ENCODE measurements at regions not wholly inside any gene's neighbourhood (a gene's known extent, or its start where the extent isn't known, plus 50 kb on each side); places are given as distances from the start of the nearest gene placed in this dataset.
"Not testable (repeated sequence)": the region's sequence is repeated elsewhere in the genome, so short reads cannot be mapped to it uniquely, and the experiment has no call there.

DNA sequence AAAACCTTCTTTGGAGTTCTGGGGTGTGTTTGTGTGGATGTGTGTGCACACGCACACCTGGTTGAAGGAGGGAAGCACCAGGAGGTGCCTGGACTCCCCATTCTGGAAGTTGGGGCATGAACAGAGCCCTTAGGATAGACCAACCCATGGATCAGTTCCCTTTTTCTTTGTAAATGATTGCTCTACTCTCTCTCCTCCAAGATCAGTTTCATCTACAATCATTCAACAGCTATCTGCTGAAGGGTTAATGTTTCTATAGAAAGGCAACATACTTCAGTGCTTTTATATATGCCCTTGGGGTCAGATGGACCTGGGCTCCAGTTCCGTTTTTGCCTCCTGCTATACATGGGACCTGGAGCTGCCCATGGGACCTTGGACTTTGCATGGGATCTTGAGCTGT, 352.1 kb upstream of the CFAP20DC start:
- no peak for DNase-seq

DNA sequence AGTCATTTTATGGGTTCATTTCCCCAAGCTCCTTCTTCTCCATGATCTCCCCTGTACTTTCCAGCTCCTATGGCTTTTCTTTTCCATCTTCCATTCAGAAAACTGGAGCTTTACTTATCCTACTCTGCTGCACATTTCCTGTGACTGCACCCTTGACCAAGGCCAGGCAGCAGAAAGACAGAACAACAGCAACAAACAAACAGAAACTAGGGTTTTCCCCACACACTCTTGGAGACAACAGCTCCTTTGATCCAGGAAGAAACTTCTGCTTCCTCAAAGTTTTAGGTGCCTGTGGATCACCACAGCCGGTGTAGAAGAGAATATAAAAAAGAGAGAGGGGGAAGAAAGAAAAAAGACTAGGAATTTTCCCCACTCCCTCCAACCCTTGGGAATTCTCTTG, 342.3 kb upstream of the CFAP20DC start:
- no peak for DNase-seq

DNA sequence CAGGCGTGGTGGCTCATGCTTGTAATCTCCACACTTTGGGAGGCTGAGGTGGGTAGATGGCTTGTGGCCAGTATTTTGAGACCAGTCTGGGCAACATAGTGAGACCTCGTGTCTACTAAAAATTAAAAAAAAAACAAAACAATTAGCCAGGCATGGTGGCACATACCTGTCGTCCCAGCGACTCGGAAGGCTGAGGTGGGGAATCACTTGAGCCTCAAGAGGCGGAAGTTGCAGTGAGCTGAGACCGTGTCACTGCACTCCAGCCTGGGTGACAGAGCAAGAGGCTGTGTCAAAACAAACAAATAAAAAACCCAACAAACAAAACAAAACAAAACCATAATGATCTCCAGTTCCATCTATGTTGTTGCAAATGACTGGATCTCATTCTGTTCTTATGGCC, 341.3 kb upstream of the CFAP20DC start:
- no peak for DNase-seq

DNA sequence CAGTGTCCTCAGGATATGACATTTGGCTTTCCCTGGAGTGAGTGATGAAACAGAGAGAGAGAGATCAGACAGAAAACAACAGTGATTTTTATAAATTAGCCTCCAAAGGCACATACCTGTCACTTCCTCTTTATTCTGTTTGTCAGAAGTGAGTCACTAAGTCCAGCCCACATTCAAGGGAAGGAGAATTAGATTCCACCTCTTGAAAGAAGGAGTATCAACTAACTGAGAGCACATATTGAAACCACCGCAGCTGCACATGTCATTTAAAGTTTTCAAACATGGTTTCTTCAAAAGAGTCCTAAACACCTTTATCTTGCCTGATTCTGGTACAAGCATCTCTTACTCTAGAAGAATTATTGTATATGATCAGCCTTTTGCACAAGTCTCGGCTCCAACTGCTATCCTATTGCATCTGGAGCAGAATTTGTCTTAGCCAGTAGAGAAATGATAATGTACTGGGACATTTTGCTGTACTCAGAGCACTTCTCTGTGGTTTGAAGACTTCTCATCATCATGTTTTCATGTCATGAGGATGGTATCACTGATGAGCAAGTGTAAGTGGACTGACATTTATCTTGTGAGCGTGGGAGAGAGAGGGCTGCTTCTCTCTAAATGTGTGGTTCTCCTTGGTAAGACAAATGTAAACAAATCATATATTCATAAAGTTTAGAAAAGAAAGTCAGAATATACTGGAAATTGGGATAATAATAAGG, 338.9 kb upstream of the CFAP20DC start:
- DNase-seq, result no peak

DNA sequence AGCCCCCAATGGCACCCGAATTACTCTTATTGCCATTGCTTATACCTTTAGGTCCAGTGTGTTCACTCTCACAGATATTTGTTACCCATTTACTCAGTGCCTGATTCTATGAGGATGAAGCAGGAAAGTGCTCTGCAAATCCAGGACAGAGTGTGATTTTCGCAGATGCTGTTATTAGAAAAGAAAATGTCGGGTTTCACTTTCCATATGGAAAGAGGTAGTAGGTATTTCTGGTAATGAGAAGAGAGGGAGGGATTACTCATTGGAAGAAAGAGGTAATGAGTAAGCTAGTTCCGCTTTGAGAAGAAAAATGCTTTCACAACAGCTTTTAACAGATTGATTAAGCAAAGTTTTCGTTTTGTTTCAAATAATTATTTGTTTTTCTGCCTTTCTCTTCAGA, 336.3 kb upstream of the CFAP20DC start:
- DNase-seq, result no peak

DNA sequence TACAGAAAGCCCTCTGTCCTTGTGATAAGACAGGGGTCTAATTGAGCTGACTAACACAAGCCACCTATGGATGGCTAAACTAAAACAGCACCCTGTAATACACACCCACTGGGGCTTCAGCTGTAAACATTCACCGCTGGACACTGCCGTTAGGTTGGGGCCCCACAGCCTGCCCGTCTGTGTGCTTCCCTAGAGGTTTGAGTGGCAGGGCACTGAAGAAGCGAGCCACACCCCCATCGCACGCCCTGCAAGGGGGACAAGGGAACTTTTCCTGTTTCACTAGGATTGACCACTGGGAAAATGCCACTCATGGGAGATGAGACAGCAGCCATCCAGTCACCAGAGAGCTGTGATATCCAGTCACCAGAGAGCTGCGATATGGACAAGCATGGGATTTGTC, 335.7 kb upstream of the CFAP20DC start:
- no peak for DNase-seq

DNA sequence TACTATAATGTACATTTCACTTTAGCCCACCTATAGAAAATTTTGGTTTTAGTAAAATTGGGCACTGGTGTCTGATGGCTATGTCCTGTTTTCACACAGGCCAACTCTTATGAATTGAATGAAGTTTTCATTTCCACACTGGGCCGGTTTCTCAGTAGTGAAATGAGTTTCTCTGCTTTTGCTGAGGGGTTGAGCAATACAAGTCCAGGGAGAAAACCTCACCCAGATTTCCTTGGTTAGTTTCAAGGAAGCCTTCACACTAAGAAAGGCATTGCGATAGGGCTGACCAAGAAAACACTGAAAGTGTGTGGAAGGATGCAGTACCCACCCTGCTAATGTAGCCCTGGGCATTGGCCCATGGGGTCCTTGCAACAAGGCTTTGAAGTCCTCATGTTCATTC, 331.5 kb upstream of the CFAP20DC start:
- DNase-seq, result no peak

DNA sequence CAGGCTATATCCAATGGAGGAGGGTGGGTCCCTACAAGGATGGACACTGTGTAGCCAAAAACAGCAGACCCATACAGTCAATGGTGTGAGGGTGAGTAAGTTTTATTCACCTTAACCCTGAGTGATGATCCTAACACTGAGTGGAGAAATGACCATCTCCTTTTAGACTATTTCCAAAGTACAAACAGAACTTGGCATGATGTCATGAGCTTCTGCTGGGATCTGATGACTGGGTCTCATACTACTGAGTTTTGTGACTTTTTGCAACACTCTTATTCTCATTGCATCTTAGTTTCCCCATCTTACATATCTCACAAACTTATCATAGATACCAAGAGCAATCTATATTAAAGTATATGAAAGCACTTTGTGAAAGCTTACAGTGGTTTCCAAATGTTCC, 330.3 kb upstream of the CFAP20DC start:
- no peak for DNase-seq

DNA sequence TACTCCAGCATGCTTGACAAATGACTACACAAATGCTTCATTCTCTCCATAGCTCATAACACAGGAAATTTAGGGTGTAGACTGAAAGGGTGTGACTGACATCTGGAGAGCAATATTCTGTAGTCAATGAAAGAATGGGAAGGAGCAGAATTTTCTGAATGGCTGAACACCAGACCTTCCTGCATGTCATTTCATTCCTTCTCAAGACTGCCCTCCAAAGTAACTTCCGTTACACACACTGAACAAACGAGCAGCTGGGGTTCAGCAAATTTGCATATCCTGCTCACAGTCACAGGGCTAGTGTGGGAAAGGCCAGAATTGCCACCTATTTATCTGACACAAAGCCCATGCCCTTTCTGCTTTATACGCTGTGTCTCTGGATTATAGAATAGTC, 325.0 kb upstream of the CFAP20DC start:
- DNase-seq, result peak; percentile 6

DNA sequence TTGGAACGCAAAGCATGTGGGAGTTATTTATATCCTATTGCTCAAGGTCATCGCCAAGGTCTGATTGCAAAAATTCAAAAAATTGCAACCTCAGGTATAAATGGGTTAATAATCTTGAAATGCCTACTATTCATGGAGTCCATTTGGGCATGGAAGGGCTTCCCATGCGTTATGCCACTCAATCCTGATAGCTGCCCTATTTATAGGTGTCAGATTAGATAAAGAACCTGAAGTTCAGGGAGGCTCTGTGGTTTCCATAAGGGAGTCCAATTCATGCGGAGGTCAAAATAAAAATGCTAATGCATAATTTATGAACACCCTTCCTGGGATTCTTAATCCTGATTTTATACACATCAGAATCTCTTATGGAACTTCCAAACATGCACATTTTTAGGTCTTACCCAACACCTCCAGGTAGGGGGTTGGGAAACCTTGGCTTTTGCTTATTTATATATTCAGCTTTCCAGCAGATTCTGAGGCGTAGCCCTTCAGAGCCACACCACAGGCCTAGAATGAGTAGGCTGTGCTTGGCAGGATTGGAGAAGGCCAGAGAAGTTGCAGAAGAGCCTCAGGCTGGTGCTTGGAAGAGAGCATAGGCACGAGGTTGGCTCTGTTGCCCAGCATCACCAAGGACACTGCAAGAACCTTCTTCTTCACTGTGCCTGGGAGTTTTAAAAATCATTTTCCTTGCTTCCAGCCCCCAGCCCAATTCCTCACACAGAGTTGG, 324.4 kb upstream of the CFAP20DC start:
- DNase-seq, result no peak

DNA sequence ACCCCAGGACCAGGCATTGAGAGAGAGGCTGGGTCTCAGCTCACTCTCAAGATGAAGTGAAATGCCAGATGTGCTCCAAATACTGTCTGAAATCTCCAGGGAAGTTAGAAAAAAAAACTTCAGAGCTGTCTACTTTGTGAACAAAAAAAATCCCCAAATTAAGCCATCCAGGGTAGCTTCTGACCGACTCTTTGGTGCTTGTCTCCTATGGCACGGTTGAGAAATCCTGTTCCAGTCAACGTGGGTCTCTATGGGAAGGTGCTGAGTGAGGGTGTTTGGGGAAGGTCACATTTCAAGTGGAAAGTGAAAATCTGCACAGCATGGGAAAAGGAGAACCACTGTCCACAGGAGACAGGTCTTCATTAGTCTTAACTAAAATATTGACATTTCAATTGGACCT, 322.5 kb upstream of the CFAP20DC start:
- DNase-seq, result no peak

DNA sequence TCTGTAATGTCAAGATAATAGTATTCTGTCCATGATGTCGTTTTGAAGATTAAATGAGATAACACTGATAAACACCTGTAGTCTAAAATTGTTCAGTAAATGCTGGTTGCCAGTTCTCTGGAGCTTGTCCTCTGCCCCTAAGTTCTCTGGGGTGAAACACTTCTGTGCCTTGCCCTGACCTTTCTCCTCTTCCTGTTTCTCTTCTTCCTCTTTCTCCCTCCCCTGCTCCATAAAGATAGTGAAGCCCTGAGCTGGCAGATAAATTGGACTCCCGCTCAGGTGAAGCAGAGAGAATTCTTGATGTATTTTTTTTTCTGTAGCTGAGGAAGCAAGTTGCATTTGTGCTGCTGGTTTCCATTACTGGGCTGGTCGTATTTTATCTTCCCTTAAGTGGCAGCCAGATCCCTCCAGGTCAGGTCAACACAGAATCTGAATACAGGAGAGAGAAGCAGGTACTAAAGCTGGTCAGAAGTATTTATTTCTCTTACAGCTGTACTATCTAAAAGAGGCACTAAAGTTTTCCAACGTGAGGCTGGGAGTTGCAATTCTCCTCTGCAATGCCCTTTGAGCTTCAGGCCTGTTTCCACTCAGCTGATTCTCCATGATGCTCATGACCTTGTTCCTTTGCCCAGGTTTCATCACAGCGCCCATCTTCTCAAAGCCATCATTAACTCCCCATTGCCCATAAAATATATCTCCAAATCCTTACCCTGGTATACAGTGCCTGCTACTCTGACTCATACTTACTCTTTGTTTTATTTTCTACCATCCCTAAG, 319.3 kb upstream of the CFAP20DC start:
- no peak for DNase-seq

DNA sequence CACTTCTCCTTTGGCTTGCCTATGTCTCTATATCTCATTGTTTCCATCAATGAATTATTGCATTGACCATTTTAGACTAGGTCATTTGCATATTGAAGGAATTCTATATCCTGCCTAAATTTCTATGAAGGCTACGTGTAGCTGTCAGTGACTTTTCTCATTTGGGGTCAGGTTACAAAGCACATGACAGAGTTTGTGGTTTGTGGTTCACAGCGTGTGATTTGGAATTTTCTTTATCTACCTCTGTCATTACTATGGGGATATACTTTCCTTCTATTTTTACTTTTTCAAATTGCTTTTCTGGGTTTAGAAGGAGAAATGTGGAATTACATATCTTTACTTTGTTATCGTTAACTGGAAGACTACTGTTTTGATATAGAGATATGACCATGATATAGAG, 317.3 kb upstream of the CFAP20DC start:
- DNase-seq, result no peak

DNA sequence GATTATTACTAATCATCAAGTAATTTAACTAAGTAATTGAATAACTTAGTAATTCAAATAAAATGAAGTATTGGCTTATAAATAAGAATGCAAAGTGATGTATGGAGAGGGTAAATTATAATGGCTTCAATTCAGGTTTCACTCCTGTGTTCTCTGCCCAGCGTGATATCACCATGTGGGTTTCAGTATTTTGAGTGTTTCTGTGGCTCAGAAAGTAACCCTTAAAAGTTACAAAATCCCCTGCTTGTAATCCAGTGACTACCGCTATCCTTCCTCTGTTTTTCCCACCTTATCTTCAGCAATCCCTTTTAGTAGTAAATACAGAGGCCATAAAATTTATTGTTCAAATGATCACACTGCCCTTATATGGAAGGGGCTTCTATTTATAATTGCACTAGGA, 316.4 kb upstream of the CFAP20DC start:
- no peak for DNase-seq

DNA sequence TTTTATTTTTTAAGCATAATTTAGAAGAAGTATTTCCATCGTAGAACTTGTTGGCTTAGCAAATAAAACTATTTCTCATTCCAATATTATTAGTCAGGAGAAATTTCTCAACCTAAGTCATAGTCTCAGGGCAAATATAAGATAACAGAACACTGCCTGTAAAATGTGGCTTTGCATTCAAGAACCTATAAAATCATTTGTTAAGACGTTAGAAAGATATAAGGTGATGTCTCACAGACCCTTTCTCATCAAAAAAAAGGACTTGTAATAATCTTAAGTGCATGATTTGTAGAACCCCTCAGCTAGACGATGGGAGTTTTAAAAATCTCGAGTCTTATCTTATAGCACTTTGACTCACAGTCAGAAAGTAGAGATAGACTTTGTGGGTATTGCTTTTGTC, 314.7 kb upstream of the CFAP20DC start:
- DNase-seq, result no peak

DNA sequence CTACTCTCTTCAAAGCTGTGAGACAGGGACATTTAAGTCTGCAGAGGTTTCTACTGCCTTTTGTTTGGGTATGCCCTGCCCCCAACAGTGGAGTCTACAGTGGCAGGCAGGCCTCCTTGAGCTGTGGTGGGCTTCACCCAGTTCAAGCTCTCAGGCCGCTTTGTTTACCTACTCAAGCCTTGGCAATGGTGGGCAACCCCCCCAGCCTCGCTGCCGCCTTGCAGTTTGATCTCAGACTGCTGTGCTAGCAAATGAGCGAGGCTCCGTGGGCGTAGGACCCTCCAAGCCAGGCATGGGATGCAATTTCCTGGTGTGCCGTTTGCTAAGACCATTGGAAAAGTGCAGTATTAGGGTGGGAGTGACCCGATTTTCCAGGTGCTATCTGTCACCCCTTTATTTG, 310.5 kb upstream of the CFAP20DC start:
- not testable (repeated sequence) for DNase-seq

DNA sequence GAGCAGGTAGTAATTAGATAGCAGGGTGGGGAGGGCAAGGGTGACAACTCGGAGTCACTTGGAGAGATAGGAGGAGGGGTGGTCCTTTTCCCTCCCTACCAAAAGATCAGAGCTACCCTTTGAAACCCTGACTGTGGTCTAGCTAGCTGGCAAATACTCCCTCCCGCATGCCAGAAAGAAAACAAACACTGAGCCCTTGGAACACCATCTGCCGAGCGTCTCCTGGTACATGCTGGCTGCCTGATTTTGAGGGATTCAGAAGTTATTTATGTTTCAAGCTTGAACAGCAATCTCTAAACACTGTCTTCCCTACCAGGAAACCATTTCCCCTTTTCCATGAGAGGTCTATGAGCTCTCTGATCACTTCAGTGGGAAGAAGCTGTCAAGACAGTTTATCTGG, 291.6 kb upstream of the CFAP20DC start:
- no peak for DNase-seq

DNA sequence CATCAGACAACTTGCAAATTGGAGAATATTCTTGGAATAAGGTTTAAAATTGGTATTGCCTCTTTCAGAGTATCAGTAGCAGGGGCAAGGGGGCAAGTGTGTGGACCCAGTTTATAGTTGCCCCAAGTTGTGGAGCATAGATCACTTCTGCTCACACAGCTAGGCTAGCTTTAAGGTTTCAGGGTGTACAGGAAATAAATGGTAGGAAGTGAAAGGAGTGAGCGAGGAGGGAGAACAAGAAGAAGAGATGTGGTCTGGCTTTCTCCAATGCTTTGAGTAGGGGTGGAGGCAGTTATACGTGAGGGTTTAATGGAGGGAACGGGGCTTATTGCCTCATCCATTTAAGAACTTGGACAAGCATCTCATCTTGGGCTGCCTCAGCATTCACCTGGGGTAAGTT, 290.0 kb upstream of the CFAP20DC start:
- DNase-seq, result no peak

DNA sequence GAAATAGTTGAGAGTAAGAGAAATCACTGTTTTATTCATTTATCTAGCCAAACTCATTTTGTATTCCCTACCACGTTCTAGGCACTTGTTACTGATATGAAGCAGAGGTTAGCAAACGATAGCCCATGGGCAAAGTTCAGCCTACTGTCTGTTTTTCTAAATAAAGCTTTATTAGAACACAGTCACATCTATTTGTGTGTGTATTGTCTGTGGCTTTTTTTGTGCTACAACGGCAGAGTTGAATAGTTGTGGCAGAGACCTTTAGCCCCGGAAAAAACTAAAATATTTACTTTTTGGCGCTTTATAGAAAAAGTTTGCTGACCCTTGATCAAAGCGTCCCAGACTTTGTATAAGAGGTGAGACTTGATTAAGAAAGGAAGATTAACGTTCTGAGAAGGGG, 289.1 kb upstream of the CFAP20DC start:
- DNase-seq, result no peak

DNA sequence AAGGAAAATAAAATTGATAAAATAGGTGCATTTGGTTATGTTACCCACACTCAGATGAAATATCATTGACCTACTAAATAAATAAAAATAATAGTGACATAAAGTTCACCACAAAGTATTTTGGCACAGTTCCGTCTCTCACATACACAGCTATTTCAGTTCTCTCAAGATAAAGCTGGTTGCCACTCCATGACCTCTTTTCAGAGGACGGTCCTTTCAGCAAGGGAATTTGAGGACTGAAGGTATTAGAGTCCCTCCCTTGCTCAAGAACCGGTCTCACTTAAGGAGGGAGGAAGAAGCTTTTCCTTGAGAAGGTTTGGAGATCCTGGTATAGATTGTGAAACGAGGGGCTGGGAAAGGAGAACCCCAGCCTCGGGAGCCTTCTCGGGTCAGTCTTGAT, 285.5 kb upstream of the CFAP20DC start:
- no peak for DNase-seq

DNA sequence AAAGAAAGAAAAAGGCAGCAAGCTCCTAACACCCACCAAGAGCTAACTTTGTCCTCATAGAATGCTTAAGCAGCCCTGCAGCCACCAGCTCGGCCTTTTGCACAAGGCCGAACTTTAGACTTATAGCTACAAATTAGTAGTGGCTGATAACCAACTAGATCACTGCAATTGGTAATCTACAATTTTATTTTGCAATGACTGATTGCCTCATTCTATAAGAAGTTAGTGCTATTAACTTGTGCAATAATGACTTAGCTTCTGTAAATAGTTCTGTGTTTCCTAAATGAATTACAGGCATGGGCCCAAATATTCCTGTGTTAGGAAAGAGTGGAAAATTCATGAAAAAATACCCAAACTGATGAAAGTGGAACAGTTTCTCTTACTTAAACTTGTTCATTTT, 284.8 kb upstream of the CFAP20DC start:
- DNase-seq, result no peak

DNA sequence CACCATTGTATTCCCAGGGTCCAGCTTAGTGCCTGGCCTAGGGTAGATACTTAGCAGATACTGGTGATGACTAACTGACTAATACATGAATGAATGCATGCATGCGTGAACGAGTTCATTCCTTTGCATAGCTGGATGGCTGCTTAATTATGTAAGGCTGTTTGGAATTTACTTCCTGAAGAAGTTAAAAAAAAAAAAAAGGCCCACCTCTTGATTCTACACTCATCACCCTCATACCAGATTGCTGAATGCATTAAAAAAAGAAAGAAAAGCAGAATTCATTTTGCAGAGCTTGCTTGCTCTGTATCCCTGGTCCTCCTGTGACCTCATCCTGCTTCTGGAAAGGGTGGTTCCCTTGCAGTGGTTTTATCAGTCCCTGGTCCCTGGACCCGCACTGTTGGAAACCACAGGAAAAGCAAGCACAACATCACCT, 277.6 kb upstream of the CFAP20DC start:
- no peak for DNase-seq

DNA sequence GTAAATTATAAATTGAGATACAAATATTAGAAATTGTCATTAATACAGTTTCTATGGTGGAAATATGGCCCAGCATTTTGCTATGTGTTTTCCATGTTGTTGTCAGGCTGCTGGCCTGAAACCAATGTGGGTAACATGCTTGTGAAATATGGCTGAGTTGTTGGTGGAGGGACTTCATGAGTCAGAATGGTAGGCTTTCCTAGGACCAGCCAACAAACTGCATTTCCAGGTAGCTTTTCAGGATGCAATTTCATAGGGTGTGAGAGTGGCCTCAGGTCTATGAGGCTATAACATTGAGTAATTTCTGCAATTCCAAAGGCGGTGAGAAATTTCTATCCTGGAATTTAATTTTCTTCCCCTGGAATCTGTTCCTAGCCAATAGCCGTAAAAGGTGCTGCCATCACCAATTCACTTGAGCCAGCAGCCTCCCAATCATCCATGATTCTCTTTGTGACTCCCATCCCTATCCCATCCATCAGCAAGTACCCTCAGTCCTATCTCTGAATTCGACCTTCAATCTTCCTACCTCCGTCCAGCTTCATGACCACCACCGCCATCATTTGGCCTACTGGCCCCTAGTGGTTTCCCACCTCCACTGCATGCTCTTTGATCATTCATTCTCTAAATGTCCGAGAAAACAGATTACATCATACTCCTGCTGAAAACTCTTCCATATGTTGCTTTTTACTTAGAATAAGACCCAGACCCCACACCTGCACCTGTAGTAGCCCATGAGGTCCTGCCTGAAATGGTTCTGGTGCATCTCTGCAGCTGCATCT, 276.6 kb upstream of the CFAP20DC start:
- DNase-seq, result no peak
